ENCODE measurements at regions not wholly inside any gene's neighbourhood (a gene's known extent, or its start where the extent isn't known, plus 50 kb on each side); places are given as distances from the start of the nearest gene placed in this dataset.

DNA sequence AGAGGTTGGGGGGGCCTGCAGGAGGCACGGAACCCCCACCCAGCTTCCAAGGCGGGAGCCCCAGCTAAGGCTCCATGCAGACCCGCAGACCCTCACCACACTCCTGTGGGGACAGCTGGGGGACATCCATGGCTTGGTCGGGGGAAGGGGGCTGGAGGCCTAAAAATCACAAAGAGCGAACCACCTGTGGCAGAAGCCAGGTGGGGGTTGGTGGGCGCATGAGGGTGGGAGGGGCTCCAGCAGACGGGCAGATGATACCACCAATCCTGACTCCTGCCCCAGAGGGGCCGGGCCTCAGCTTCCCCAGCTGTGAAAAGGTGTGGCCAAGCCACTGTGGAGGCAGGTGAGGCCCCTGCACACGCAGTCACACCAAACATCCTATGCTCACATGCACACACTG lies 111.6 kb downstream of the FAM53A start:
- TF ChIP-seq, protein P1, sequence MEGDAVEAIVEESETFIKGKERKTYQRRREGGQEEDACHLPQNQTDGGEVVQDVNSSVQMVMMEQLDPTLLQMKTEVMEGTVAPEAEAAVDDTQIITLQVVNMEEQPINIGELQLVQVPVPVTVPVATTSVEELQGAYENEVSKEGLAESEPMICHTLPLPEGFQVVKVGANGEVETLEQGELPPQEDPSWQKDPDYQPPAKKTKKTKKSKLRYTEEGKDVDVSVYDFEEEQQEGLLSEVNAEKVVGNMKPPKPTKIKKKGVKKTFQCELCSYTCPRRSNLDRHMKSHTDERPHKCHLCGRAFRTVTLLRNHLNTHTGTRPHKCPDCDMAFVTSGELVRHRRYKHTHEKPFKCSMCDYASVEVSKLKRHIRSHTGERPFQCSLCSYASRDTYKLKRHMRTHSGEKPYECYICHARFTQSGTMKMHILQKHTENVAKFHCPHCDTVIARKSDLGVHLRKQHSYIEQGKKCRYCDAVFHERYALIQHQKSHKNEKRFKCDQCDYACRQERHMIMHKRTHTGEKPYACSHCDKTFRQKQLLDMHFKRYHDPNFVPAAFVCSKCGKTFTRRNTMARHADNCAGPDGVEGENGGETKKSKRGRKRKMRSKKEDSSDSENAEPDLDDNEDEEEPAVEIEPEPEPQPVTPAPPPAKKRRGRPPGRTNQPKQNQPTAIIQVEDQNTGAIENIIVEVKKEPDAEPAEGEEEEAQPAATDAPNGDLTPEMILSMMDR (IDR thresholded peaks at IDR 0.05; ENCODE audit: low read depth, low read length) = no peak
- H3K4me3 ChIP-seq (replicated peaks in 1 of 2; ENCODE audit: low read depth in 2 of 2, low read length in 2 of 2) = no peak overlapping the region
- DNase-seq (ENCODE audit: low read depth in 2 of 2) = no peak

DNA sequence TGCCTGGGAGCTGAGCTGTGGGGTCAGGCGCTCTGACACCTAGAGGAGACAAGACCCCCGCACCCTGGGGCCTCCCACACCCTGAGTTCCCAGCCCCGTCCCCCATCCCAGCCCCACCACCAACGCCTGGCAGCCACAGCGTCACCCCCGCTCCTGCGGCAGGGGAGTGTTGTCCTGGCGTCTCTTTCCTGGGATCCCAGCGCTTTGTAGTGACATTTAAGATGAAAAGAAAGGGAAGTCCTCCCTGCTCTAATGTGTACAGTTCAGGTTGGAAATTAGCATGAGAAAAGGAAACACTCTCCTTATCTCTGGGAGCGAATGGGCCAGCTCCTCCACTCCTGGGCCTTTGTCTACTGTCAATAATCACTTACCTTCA lies 112.1 kb downstream of the FAM53A start:
- TF ChIP-seq, protein P1 (IDR thresholded peaks at IDR 0.05; ENCODE audit: low read depth, low read length) = no peak
- no peak for DNase-seq (ENCODE audit: low read depth in 2 of 2)
- H3K4me3 ChIP-seq (replicated peaks in 1 of 2; ENCODE audit: low read depth in 2 of 2, low read length in 2 of 2) = no peak overlapping the region

DNA sequence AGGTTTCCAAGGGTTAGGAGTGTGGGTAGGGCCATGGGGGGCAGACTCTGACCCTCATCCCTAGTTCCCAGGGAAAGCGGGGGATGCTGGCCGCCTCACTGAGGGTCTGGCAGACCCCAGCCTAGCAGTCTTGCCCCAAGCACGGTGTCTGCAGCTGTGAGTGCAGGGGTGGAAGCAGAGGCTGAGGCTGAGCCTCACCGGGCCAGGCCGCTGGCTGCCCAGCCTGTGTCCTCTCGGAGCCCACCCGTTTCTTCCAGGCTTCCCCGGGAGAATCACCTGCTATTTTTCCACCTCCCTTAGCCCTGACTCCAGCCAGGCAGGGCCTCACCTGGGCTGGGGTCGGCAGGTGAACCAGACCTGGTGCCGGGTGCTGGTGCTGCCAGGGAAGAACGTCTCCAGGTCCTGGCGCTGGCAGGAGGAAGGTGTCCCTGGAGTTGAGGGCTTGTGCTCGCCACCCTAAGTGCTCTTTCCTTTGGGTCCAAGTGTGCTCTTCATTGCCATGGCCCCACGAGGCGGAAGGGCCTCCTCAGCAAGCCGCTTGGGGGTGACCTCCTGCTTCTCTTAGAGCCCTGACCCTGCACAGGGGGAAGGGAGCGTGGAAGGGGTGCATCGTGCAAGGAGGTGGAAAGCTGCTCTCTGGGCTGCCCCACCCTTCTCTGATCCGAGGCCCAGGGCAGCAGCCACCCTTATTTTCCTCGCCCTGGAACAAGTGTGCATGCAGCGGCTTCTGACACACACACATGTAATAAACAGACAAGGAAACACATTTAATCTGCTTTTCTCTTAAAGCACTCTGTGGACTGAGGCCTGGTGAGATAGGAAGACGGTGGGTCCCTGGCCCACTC lies 112.7 kb downstream of the FAM53A start:
- TF ChIP-seq, protein P1 (IDR thresholded peaks at IDR 0.05; ENCODE audit: low read depth, low read length) = no peak
- no peak for DNase-seq (ENCODE audit: low read depth in 2 of 2)
- no peak overlapping the region for H3K4me3 ChIP-seq (replicated peaks in 1 of 2; ENCODE audit: low read depth in 2 of 2, low read length in 2 of 2)

DNA sequence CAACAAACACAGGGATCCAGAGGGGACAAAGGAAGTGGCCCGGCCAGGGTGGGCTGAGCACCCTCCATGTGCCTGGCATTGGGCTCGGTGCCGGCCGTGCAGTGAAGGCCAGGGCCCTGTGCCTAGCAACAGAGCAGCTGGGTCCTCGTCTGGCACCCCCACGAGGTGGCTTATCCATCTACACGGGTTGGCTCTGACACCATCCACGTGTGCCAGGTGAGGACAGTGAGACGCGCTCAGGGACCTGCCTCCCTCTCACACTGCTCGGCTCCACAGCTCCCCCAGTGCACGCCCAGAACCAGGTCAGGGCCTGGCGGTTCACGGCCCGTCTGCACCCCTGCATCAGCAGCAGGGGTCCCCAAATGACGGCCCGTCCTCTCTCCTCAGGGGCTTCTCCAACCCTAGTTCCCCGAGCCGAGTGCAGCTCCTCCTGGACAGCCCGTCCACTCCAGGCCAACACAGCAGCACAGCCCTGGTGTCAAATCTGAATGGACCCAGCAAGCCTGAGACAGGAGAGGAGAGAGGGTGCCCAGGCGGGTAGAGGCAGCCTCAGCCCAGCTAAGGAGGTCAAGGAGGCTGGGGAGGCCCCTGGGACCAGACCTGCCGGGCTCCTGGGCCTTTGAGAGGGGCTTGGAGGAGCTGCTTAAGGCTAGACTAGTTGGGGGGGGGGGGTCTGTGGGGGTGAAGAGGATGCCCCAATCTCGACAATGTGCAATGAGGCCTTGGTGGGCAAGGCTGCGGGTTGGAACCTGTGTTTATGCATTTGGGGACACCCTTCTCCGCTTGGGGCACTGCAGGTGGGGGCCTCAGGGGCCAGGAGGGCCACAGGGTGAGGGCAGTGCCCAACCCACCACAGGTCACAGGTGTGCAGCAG lies 113.6 kb downstream of the FAM53A start:
- H3K4me3 ChIP-seq (replicated peaks in 1 of 2; ENCODE audit: low read depth in 2 of 2, low read length in 2 of 2) = no peak overlapping the region
- TF ChIP-seq, protein P1 (IDR thresholded peaks at IDR 0.05; ENCODE audit: low read depth, low read length) = no peak
- DNase-seq (ENCODE audit: low read depth in 2 of 2) = no peak

DNA sequence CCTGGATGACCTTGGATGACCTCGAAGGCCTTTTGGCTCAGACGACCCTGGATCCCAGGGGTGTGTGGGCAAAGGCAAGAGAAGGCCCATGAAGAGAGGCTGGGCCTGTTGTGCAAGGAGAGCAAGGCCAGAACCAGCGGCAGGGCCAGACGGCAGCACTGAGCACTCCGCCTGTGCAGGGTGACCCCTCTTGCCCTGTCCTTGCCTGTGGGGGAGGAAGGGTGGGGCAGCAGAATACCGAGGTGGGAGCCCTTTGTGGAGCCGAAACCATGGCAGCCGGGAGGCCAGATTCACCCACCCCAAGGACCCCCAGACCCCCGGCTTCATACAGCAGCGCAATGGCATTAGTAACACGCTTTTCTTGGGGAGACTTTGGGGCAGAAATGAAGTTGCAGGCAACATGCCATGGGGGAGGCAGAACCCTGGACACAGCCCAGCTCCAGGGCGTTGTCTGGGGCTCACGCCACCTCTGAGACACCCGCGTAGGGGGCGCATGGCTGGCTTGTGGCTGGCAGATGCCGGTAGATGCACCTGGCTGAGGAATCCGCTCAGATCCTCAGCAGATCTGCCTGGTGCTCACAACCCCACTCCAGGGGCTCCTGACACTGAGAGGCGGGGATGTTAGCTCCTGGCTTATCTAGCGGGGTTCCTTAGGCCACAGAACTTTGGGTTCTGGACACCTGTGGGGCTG lies 114.5 kb downstream of the FAM53A start:
- no peak for DNase-seq (ENCODE audit: low read depth in 2 of 2)

DNA sequence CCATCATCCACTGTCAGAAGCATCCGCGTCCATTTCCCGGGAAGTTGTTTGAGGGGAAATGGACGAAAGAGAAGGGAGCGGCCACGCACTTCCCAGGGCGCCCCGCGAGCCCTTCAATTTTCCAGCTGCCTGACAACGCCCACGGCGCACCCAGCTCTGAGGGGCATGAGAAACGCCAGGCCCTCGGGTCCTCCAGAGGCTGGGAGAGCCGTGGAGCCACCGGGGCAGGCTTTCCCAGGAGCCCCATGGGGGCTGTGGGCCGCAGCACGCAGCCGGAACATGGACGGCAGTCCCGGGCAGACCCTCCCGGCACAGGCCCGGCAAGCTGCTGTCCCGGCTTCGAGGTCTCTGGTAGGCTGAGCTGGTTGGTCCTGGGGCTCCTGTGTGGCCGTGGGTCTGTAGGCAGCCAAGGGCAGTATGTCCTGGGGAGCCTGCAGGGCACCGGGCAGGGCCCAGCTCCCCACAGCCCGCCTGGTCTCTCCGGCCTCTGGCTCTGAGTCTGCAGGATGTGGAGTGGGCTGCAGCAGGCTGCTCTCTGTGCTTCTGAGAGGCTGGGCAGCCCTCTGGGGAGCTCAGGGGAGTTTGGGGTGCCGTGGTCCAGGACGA lies 115.2 kb downstream of the FAM53A start:
- TF ChIP-seq, protein P1 (IDR thresholded peaks at IDR 0.05; ENCODE audit: low read depth, low read length) = no peak
- H3K4me3 ChIP-seq (replicated peaks in 1 of 2; ENCODE audit: low read depth in 2 of 2, low read length in 2 of 2) = no peak overlapping the region
- no peak for DNase-seq (ENCODE audit: low read depth in 2 of 2)

More for the DNA sequence above, 114.5 kb downstream of the FAM53A start:
- TF ChIP-seq, protein P1 (IDR thresholded peaks at IDR 0.05; ENCODE audit: low read depth, low read length) = no peak
- no peak overlapping the region for H3K4me3 ChIP-seq (replicated peaks in 1 of 2; ENCODE audit: low read depth in 2 of 2, low read length in 2 of 2)
